ENCODE measurements at regions not wholly inside any gene's neighbourhood (a gene's known extent, or its start where the extent isn't known, plus 50 kb on each side); places are given as distances from the start of the nearest gene placed in this dataset.

DNA sequence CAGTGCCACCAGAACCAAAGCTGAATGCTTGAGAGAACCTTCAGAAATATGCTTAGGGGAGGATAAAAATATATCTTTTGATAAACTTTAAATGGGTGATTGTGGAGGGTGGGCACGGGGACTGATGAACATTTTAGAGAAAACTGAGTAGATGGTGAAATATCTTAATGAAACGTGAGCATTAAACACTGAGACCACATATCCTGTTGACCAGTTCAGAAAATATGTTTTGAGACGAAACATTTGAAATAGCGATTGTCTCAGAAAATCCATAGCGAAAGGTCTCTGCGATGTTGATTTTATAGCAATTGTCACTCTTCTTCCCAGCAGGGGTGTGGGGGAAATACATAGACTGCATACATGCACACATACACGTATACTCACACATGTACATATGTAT, 231.0 kb downstream of the ESM1 start:
- TF ChIP-seq, protein P1, sequence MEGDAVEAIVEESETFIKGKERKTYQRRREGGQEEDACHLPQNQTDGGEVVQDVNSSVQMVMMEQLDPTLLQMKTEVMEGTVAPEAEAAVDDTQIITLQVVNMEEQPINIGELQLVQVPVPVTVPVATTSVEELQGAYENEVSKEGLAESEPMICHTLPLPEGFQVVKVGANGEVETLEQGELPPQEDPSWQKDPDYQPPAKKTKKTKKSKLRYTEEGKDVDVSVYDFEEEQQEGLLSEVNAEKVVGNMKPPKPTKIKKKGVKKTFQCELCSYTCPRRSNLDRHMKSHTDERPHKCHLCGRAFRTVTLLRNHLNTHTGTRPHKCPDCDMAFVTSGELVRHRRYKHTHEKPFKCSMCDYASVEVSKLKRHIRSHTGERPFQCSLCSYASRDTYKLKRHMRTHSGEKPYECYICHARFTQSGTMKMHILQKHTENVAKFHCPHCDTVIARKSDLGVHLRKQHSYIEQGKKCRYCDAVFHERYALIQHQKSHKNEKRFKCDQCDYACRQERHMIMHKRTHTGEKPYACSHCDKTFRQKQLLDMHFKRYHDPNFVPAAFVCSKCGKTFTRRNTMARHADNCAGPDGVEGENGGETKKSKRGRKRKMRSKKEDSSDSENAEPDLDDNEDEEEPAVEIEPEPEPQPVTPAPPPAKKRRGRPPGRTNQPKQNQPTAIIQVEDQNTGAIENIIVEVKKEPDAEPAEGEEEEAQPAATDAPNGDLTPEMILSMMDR (conservative IDR thresholded peaks at IDR 0.05; ENCODE audit: low read depth in 2 of 2): no peak
- TF ChIP-seq STAT1 (IDR thresholded peaks at IDR 0.05; ENCODE audit: unreplicated experiment) (no peak), CREB1 (CRISPR knock-in tag; IDR thresholded peaks at IDR 0.05; ENCODE audit: low read depth) (no peak), EZH2 (IDR thresholded peaks at IDR 0.05; ENCODE audit: low read depth, unreplicated experiment) (no peak), POLR2AphosphoS5 (IDR thresholded peaks at IDR 0.05; ENCODE audit: low read depth) (no peak), ZNF331 (CRISPR knock-in tag; IDR thresholded peaks at IDR 0.05; ENCODE audit: low read depth) (no peak), EZH2phosphoT487 (IDR thresholded peaks at IDR 0.05; ENCODE audit: unreplicated experiment) (no peak), NANOG (IDR thresholded peaks at IDR 0.05; ENCODE audit: borderline replicate concordance) (no peak)
- TF ChIP-seq, protein P2, sequence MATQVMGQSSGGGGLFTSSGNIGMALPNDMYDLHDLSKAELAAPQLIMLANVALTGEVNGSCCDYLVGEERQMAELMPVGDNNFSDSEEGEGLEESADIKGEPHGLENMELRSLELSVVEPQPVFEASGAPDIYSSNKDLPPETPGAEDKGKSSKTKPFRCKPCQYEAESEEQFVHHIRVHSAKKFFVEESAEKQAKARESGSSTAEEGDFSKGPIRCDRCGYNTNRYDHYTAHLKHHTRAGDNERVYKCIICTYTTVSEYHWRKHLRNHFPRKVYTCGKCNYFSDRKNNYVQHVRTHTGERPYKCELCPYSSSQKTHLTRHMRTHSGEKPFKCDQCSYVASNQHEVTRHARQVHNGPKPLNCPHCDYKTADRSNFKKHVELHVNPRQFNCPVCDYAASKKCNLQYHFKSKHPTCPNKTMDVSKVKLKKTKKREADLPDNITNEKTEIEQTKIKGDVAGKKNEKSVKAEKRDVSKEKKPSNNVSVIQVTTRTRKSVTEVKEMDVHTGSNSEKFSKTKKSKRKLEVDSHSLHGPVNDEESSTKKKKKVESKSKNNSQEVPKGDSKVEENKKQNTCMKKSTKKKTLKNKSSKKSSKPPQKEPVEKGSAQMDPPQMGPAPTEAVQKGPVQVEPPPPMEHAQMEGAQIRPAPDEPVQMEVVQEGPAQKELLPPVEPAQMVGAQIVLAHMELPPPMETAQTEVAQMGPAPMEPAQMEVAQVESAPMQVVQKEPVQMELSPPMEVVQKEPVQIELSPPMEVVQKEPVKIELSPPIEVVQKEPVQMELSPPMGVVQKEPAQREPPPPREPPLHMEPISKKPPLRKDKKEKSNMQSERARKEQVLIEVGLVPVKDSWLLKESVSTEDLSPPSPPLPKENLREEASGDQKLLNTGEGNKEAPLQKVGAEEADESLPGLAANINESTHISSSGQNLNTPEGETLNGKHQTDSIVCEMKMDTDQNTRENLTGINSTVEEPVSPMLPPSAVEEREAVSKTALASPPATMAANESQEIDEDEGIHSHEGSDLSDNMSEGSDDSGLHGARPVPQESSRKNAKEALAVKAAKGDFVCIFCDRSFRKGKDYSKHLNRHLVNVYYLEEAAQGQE (IDR thresholded peaks at IDR 0.05; ENCODE audit: unreplicated experiment): no peak
- TF ChIP-seq, protein P3, sequence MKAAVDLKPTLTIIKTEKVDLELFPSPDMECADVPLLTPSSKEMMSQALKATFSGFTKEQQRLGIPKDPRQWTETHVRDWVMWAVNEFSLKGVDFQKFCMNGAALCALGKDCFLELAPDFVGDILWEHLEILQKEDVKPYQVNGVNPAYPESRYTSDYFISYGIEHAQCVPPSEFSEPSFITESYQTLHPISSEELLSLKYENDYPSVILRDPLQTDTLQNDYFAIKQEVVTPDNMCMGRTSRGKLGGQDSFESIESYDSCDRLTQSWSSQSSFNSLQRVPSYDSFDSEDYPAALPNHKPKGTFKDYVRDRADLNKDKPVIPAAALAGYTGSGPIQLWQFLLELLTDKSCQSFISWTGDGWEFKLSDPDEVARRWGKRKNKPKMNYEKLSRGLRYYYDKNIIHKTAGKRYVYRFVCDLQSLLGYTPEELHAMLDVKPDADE (IDR thresholded peaks at IDR 0.05): no peak

Data from GM23338 (cell line).